ENCODE measurements at regions not wholly inside any gene's neighbourhood (a gene's known extent, or its start where the extent isn't known, plus 50 kb on each side); places are given as distances from the start of the nearest gene placed in this dataset.

DNA sequence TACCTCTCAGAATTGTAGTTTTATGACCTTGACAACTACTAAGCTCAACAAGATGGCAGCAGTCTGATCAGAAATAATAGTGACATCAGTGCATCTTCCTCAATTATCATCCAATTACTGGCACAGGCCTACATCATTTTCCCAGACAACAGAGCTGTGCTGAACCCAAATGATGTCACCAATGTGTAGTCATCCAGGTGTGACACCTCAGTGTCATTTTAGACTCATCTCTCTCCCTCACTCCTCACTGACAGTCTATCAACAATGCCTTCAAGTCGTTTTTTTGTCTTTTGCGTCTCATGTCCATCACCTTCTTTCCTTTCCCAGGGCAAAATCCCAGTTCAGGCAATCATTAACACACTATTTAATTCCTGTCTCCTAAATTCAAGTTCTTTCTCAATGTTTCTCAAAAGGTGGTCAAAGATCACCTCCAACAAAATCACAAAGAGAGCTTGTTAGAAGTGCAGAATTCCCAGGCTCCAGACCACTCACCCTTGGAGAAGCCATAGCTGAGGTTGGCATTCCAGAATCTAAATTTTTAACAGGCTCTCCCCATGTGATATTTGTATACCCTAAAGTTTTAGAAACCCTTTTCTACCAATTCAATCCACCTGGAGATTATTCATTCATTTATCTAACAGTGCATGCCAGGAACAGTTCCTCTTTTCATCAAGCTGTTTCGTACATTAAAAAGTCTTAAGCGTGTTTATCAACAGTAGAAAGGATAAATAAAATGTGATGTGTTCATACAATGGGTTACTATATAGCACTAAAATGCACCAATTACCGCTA lies 125.3 kb upstream of the KLF7 start:
- DNase-seq, result peak in 1 of 5 experiments; percentile 25

DNA sequence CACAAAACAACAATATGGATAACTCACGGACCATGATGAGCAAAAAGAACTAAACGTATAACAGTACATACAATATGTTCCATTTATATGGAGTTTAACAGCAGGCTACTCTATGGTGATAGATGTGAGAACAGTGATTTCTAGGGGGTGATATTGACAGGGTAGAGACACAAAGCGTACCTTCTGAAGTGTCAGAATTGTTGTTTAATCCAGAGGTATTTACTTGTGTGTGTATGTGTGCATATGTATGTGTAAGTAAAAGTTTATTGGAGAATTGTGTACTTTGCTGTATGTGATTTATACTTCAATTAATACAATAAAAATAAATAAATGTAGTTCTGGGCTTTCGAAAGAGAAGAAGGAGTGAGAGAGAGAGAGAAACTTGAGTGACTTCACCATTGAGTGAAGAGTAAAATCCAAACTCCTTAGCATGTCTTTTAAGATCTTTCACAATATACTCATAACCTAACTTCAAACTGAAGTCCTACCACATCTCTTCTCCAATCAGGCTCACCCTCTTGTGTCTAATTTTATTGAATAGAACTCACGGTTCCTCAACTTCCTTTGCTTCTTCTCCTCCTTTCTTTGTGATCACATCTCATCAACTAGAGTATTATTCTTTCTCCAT lies 126.0 kb upstream of the KLF7 start:
- DNase-seq, result peak in 1 of 5 experiments; percentile 76

DNA sequence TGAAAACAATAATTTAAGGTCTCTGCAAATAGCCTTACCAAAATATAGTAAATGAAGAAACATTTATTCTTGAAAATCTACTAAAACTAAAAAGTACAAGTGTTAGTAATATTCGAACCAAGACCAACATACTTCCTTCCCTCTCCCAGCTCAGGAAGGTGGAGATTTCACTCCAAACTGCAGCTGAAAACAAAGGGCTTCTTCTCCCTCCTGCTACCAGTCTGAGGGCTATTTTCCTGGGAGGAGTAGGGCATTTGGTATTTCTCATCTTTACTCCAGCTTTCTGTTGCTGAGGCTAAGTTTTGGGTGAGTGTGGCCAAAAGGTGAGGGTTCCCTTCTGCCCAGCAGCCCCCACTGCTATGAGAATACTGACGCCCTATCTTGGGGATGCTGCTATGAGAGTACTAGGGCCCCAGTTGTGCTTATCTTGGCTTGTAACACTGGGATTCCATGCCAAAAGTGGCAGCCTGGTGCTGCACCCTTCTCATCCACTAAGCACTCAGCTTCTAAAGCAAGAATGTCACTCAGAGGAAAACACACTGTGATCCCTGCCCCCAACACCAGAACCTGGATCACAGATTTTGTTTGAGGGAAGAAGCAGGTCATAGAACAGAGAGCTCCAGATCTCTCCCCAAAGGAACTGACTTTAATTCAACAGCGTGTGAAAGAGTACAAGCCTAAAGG lies 130.7 kb upstream of the KLF7 start:
- DNase-seq, result no peak

DNA sequence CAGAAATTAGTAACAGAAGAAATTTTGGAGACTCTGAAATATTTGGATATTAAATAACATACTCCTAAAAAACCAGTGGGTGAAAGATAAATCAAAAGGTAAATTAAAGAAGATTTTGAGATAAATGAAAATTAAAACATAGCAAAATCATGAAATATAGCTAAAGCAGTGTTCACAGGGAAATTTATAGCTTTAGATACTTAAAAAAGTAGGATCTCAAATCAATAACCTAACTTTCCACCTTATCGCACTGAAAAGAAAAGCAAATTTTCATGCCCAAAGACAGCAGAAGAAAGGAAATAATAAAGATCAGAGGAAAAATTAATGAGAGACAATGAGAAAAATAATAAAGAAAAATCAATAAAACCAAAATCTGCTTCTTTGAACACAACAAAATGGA lies 135.1 kb upstream of the KLF7 start:
- DNase-seq, result no peak

DNA sequence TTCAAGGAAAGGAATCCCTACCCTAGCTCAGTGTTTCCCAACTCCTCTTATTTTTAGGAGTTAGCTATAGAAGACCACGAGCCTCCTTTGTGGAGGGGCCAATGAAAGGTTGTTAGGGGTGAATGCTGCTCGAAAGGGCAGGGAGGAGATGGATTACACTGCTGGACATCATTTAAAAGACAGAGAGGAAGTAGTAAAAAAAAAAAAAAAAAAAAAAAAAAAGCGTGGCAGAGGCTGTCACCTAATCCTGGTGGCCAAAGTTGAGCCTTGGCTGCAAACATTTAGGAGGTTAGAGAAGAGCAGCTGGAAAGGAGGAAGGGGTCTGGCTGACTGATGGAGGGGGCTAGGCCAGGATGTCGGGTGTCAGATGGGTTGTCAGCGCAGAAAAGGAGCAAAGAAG lies 139.0 kb upstream of the KLF7 start:
- DNase-seq, result no peak

DNA sequence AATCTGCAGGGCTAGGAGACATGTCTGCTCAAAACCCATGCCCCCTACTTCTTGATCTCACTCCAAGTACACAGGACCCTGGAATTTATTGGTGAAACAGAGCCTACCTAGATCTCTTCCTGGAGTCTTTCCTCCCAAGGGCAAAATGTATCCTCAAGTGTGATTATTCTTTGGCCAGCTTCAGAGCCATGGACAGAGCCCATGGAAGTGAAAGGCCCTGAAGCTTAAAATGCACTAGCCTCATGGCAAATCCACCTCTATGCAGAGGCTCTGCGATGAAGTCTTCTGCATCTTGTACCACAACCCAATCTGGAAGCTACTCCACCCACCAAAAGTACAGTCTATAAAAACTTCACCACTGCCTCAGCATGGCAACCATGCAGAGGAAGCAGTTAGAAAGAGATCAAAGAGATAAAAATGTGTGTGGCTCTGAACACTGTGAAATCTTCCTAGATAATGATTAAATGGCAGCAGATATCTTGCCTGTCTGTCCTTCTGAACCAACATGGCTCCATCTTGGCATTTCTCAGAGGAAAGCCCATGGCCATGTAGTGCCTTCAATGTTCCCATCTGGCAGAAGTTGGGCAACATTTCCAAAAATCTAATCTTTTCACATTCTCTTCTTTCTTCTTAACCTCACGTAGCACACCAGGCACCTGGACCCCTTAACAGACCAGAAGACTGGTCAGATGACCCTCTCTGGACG lies 142.9 kb upstream of the KLF7 start:
- DNase-seq, result peak in 1 of 5 experiments; percentile 88

DNA sequence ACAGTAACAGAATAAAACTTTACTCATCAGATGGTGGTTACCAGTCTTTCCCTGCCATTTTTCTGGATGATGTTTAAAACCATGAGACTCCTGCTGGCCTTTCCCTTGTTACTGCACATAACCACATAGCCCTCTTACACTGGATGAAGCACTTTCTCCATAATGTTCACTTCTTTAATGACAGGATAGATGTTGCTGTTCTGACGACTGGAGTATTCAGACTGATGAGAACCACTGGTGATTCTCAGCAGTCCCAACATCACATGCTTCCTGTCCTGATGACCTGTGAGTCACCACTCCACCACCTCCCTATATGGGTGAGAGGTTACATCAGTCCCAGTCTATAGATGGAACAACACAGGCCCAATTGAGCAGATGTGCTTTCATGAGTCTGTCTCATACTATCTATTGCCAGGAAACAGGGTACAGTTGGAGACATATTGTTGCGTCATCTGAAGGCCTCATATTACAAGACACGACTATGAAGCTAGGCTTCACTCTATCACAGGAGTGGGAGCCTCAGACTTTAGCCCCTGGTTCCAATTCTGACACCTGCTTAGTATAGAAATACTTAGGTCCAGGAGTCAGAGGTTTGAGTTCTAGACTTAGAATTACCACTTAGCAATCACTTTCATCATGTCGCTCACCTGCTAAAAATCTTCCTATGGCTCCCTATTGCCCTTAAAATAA lies 145.7 kb upstream of the KLF7 start:
- DNase-seq, result peak in 1 of 5 experiments; percentile 47

DNA sequence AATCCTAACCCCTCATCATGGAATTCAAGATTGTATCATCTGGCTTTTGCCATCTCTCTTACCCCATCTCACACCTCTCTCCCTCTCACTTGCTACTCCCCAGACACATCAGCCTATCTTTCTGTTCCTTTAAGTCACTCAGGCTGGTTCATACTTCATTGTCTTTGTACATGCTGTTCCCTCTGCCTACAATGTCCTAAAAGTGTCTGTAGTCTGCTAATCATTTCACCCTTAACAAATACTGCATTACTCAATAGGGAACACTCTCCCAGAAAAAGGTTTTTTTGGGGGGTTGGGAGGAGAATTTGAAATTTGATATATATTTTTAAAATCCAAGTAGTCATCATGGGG lies 146.2 kb upstream of the KLF7 start:
- DNase-seq, result no peak

DNA sequence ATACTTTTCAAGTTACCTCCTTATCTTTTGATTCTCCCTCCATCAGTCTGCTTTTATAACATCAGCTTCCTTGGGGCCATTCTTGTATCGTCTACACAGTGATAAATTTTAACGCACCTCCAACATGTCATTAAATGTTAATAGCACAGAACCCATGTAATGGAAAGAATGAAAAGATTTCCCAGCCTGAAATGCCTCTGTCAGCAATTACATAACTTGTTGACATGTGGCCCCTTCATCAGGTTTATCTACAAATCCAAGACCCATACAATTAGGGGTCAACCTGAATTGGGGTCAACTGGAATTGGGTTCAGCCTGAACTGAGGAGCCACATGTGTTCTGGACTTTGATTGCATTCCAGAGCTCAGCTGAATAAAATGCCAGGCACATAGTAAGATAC lies 148.2 kb upstream of the KLF7 start:
- no peak for DNase-seq

DNA sequence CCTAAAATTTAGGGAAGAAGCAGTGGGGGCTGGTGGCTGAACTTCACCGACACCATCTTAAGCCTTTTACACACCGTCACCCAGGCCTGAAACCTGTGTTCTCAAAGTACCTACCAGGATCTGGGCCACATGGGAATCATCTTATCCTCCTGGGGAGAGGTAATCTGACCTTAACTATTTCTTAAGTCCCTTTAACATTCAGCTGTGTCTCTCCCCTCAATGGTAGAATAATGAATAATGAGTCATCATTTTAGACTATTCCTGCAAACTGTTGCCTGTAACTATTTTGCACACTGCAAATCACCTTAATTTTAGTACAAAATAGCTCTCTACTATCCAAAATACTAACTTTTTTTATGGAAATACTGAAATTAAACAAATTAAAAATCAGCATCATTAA lies 149.4 kb upstream of the KLF7 start:
- no peak for DNase-seq

DNA sequence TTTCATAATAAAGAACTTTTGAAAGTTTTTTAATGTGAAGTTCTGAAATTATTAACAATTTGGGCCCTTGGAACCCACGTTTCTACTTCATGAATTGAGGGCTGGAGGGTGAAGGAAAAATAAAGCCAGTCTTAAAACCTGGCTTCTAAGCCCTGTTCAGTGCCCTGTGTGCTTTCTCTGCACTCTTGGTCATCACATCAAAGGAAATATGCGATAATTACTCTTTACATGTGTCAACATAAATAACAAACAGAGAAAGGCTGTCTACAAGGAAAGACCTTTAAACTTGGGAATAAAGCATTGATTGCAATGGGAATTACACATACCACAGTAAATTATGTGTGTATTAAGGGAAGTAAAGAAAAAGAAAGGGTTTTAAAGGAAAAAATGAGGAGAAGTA lies 150.7 kb upstream of the KLF7 start:
- DNase-seq, result no peak

DNA sequence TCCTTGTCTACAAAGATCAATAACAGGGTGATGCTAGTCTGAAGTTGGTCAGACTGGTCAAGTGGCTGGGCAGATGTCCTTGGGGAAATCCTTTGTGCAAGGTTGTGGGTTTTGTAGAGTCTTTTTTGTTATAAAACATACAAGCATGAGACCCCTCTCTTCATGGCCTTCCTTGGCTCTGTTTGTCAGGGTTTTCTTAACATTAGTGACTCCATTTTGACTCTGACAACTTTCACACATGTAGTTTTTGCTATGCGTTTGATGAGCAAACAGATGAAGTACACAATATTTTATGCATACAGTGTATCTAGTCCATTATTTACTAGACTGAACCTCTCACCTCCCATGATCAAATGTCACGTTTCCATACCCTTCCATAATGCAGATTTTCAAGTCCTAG lies 151.2 kb upstream of the KLF7 start:
- DNase-seq, result no peak

DNA sequence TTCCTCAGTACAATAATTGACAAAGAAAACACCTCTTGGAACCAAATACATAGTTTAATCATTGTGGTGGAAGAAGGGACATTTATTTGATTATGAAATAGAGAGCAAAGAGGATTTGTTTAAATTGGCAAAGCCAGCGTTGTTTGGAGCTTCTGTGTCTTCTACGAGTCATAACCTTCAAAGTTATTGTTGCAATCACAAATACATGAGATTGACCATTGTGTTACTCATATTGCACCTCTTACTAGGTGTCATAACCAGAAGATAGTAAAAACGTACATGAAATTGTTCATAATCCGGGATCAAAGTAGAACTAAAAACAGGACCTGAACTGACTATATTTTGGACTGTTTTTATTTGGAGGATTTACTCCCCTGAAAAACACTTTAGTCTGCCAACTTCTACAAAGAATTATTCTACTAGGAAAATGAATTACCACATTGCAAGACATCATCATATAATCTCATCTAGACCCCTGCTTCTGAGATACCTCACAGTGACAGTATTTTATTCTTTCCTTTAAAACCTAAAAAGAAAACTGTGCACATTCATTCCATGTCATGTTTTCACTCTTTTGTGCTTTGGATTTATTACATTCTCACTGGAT lies 151.7 kb upstream of the KLF7 start:
- peak in 1 of 5 experiments; percentile 78 for DNase-seq

DNA sequence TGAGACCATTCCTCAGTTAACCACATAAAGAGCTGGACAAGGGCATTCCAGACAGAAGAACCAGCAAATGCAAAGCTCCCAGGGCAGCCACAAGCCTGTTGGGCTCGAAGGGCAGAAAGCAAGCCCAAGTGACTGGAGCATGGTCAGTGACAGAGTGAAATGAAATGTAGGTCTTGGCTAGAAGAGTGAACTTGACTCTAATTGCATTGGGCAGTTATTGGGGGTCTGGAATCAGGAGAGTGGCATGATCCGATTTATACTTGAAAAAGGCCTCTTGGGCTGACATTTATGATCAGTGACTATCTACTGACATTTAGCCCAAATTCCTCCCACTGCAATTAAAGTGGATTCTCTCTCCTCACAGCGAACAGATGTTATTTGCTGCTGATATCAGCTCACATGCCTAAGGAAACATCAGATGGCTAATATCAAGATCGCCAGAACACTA lies 152.5 kb upstream of the KLF7 start:
- DNase-seq, result no peak

DNA sequence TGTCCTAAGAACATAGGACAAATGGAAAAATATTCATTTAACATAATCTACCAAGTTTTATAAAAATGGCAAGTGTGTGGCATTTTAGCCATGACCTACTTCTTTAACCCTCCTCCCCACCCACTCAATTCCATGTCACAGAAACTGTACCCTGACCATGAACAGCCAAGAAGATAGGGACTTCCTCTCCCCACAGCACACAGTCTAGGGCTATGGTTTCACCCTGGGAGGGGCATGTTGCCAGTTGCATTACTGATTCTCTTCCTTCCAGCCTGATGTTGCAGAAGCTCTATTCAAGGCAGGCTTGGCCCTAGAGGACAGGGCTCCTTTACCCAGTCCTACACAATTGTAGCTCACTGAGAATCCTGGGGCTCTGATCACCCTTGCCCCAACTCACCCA lies 153.6 kb upstream of the KLF7 start:
- peak in 1 of 5 experiments; percentile 51 for DNase-seq

DNA sequence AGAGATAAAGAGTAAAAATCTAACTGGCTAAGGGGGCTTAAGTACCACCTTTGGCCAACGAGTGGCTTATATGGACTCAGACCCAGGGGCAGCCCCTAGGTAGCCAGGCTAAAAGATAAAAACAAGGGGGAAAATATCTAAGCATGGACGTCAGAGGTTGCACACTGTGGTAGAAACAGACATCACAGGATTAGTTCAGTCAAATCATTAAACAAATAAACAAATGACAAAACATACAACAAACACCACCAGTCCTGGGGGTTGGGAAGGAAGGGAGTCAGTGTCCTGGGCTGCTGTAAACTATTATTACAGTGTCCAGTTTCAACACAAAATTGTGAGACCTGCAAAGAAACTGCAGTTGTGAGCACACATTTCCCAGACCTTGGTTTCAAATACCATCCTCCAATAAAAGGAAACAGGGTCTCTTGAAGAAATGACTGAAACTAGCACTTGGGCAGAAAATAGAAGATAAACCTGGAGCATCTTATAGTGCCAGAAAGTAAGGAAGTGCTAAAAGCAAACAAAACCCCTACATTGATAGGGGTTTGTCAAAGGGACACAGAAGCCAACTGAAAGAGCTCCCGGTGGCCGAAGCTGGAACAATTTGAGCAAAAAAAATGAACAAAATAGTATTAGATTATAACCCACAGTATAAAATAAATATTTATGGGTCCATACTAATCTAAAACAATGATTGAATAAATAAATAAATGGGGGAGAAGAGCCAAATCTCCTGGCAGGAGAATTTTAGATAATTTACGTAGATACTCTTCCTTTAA lies 154.8 kb upstream of the KLF7 start:
- no peak for DNase-seq

DNA sequence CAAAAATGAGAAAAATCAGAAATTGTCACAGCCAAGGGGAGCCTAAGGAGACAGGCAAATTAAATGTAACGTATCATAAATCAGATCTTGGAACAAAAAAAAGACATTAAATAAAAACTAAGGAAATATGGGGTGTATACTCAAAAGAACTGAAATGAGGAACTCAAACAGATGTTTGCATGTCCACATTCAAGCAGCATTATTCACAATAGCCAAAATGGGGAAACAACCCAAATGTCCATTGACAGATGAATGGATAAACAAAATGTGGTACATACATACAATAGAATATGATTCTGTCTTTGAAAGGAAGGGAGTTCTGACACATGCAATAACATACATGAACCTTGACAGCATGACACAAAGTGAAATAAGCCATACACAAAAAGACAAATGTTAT lies 155.8 kb upstream of the KLF7 start:
- DNase-seq, result no peak

DNA sequence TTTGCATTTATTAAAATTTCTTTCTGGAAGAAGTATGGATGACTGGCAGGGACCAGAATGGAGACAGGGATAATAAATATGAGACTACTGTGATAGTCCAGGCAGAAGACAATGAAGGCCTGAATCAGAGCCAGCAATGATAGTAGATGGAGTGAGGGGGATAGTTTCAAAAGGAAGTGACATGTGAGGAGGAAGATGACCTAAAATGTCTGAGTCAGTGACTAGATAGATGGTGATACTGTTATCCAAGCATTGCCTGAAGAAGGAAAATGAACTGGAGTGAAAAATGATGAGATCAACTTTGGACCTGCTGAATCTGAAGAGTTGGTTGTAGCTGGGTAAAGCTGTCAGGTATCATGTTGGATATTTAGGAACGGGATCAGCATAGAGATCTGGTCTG lies 158.3 kb upstream of the KLF7 start:
- no peak for DNase-seq

DNA sequence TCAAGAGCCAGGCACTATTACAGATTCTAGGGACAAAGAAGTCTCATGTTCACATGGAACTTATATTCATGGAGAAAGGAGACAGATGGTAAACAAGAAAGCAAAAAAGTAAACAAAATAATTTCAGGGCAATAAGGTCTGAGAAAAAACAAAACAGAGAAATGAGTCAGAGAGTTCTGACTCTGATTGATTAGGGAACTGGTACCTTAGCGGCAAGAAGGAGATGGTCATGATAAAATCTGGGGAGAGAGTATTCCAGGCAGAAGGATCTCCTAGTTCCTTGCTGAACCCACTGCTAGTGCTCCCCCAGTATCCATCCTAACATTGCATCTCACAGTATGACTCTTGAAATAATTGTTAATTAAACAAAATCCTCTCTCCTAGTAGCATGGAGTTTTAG lies 161.8 kb upstream of the KLF7 start:
- peak in 1 of 5 experiments; percentile 60 for DNase-seq

DNA sequence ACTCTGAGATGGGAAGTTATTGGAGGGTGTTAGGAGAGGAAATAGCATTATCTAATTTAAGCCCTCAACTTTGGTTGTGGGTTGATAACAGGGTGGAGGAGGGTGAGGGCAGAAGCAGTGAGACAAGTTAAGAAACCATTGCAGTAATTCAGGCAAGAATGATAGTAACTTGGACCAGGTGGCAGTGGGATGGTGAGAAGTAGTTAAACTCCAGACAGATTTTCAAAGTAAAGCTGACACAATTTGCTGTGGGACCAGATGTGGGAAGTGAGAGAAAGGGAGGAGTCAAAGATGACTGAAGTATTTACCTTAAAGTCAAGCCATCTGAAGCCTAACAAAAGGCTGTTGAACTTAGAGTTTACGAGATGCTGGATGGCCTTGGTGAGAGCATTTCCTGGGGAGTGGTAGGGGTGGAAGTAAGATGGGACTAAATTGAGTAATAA lies 163.2 kb upstream of the KLF7 start:
- peak in 1 of 5 experiments; percentile 77 for DNase-seq

DNA sequence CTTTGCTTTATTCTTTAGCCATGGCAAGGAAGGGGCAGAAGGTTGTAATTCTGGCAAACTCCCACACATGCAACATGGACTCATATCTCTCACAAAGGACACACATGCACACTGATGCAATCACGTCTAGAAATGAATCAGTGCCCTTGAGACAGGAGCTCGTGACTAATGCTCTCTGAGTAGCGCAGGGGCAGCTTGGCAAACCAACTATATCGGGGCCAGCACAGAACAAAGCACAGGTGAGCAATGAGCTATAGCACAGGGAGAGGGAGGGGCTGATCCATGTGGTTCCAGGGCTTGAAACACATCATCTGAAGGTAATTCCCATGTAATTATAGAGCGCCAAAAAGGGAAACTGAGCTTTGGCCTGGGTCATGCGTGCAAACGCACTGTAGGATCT lies 165.2 kb upstream of the KLF7 start:
- DNase-seq, result peak in 1 of 5 experiments; percentile 96

Data from T-helper 2 cell (primary cell).